C4-2B (cell line): ENCODE measurements at regions not wholly inside any gene's neighbourhood (a gene's known extent, or its start where the extent isn't known, plus 50 kb on each side); places are given as distances from the start of the nearest gene placed in this dataset.

Source experiments
- CTCF ChIP-seq: fragments of 450-650 bp; conservative IDR thresholded peaks from 2 replicates; pipeline ENCODE4 v1.5.1; 2017; ENCODE audit warnings: mild to moderate bottlenecking
- ZFX ChIP-seq: fragments of 450-650 bp; IDR thresholded peaks from 2 replicates; pipeline ENCODE4 v1.6.1; 2017

- TF ChIP-seq CTCF (no peak), ZFX (no peak)
These were observed 467.6 kb upstream of the ZNF608 start for GRCh38 chr5:125214080-125214479.
